ENCODE measurements at regions not wholly inside any gene's neighbourhood (a gene's known extent, or its start where the extent isn't known, plus 50 kb on each side); places are given as distances from the start of the nearest gene placed in this dataset.

DNA sequence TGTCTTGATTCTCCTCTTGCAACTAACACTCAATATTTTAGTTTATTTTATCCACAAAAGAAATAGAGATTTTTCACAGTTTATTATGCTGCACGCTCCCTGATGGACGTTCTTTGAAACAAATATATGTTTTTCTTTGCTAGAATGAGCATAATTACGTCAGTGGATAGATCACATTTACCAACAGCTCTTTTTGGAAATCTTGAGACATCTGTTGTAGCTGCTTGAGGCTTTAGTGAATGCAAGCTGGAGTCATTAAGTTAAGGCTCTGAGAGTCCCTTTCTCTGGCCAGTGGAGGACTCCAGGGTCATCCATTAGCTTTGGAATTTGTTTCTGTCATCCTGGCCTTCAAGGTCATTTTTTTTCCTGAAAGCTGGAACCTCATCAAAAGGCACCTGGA, 405.6 kb upstream of the TMEM132C start:
- H3K27ac Mint-ChIP-seq = no peak overlapping the region
- no peak overlapping the region for H3K4me3 Mint-ChIP-seq
- ATAC-seq (no peak), DNase-seq (no peak)
- CTCF ChIA-PET = no interaction called here
- H3K9me3 Mint-ChIP-seq = peaks cover 7% of the 10 kb centered on the region
- TF ChIP-seq, protein P1, sequence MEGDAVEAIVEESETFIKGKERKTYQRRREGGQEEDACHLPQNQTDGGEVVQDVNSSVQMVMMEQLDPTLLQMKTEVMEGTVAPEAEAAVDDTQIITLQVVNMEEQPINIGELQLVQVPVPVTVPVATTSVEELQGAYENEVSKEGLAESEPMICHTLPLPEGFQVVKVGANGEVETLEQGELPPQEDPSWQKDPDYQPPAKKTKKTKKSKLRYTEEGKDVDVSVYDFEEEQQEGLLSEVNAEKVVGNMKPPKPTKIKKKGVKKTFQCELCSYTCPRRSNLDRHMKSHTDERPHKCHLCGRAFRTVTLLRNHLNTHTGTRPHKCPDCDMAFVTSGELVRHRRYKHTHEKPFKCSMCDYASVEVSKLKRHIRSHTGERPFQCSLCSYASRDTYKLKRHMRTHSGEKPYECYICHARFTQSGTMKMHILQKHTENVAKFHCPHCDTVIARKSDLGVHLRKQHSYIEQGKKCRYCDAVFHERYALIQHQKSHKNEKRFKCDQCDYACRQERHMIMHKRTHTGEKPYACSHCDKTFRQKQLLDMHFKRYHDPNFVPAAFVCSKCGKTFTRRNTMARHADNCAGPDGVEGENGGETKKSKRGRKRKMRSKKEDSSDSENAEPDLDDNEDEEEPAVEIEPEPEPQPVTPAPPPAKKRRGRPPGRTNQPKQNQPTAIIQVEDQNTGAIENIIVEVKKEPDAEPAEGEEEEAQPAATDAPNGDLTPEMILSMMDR (IDR thresholded peaks at IDR 0.05) = no peak
- H3K4me1 Mint-ChIP-seq (ENCODE audit: low read depth) = no peaks in the 10 kb centered on the region
- POLR2A ChIA-PET = no interaction called here
- no peaks in the 10 kb centered on the region for H3K36me3 Mint-ChIP-seq (ENCODE audit: low read depth)
- no peaks in the 10 kb centered on the region for H3K27me3 Mint-ChIP-seq
- intact Hi-C loops (cut with micrococcal nuclease) = no loop called here

DNA sequence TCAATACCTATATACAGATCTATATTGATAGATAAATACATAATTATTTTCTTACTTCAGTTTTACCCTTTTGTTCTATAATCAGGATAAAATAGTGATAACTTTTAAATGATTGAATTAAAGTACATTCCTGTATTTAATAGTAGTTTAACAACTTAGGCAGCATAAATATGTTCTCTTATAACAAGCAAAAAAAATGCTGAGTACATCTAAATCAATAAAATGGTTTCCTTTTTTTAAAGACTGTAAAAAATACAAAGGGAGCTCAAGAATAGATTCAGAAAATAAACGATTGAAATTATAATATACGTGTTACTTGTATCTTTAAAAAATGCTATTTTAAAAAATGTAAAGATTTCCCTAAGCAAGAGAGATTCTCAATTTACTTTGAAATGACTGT, 393.7 kb upstream of the TMEM132C start:
- Mint-ChIP-seq H3K4me3 (no peak overlapping the region), H3K9me3 (peaks cover 16% of the 10 kb centered on the region), H3K27ac (no peak overlapping the region), H3K27me3 (no peaks in the 10 kb centered on the region), H3K36me3 (ENCODE audit: low read depth) (no peaks in the 10 kb centered on the region), H3K4me1 (ENCODE audit: low read depth) (no peaks in the 10 kb centered on the region)
- ChIA-PET POLR2A (no interaction called here), CTCF (no interaction called here)
- no peak for ATAC-seq
- intact Hi-C loops (cut with micrococcal nuclease) = no loop called here
- DNase-seq = no peak
- TF ChIP-seq, protein P1 (IDR thresholded peaks at IDR 0.05) = no peak

DNA sequence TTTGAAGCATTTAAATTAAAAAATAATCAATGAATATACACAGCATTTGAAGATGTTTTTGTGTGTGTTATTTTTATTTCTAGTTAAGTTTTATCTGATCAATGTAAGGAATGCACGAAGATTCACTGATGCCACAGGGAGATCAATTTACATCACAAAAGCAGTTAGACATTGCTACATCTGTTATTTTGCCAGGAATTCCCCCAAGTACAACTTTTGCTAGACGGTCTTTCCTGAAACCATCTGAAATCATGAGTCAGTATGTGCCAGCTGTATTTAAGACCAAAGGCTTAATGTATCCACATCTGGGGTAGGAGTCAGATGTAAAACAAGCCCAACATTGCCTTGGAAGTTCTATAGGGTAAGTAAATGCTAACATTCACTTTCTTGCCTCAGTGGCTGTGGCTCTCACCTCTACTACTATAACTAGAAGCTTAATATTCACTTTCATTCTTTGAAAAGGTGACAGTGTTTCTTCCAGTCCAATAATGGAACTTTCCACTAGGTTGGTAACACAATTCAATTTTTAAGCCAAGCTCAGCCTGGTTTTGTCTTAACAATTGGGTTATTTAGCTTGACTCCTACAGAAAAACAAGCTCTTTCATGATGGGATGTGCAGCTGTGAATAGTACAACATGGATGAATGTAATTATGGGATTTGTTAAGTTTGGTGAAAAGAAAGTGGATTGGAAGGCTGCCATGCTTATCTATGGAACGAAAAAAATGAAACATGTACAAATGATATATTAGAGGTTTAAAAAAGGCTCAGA, 385.4 kb upstream of the TMEM132C start:
- intact Hi-C loops (cut with micrococcal nuclease) = no loop called here
- Mint-ChIP-seq H3K4me1 (ENCODE audit: low read depth) (no peaks in the 10 kb centered on the region), H3K27ac (no peak overlapping the region), H3K27me3 (no peaks in the 10 kb centered on the region), H3K36me3 (ENCODE audit: low read depth) (no peaks in the 10 kb centered on the region), H3K4me3 (no peak overlapping the region), H3K9me3 (peaks cover 14% of the 10 kb centered on the region)
- DNase-seq = no peak
- ATAC-seq = no peak
- POLR2A ChIA-PET = no interaction called here
- CTCF ChIA-PET = no interaction called here
- TF ChIP-seq, protein P1 (IDR thresholded peaks at IDR 0.05) = no peak

DNA sequence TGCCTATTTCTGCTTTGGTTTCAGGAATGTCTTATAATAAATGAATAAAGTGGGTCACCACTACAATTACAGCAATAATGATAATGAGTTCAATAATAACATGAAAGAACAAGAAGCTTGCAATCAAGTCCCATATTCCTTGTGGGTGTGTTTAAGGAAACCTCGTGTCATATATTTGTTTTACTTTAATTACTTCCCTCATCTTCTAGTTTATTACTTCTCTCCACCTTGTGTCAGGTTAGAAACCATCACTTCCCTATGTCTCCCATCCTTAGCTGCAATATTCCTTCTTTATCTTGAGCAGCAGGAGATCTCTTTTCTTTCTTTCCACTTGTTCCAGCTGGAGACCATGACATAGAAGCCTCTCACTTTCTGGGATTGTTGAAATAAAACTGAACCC, 384.0 kb upstream of the TMEM132C start:
- Mint-ChIP-seq H3K36me3 (ENCODE audit: low read depth) (no peaks in the 10 kb centered on the region), H3K27me3 (no peaks in the 10 kb centered on the region), H3K4me3 (no peak overlapping the region), H3K27ac (no peak overlapping the region), H3K9me3 (peaks cover 5% of the 10 kb centered on the region), H3K4me1 (ENCODE audit: low read depth) (no peaks in the 10 kb centered on the region)
- intact Hi-C loops (cut with micrococcal nuclease) = no loop called here
- ChIA-PET POLR2A (no interaction called here), CTCF (no interaction called here)
- DNase-seq (no peak), ATAC-seq (no peak)
- TF ChIP-seq, protein P1 (IDR thresholded peaks at IDR 0.05) = no peak

DNA sequence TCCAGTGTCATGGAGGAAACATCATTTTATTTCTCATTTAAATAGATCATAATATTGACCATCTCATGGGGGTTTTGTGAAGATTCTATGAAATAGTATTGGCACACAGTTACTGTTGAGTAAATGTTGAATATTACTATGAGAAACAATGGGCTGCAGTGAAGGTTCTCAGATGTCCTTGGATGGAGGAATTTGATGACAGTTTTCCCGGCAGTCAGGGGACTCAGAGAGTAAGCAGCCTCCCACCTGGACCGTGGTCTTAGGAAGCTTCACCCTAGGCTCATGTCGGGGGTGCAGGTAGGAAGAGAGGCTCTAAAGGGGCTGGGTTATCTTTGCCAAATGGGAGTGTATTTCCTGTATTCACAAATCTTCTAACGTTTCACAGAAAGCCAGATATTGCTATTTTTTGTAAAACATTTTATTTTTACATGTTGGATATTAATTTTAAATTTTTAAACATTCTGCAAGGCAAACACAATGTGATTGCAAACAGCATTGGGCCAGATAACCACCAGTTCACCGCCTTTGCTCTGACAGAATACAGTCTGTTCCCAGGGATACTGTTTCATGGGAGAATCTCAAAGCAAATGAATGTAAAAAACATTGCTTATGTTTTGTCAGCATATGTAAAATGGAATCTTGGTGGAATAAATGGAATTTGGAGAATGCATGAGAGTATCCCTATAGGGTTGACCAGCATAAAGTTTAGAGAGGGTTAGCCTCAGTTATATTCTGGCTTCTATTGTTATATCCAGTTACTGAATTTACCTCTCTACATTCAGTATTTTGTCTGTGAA, 380.8 kb upstream of the TMEM132C start:
- DNase-seq (no peak), ATAC-seq (no peak)
- peaks cover 5% of the 10 kb centered on the region for H3K9me3 Mint-ChIP-seq
- H3K4me1 Mint-ChIP-seq (ENCODE audit: low read depth) = no peaks in the 10 kb centered on the region
- no peaks in the 10 kb centered on the region for H3K27me3 Mint-ChIP-seq
- TF ChIP-seq, protein P1 (IDR thresholded peaks at IDR 0.05) = no peak
- intact Hi-C loops (cut with micrococcal nuclease) = no loop called here
- no peaks in the 10 kb centered on the region for H3K36me3 Mint-ChIP-seq (ENCODE audit: low read depth)
- ChIA-PET CTCF (no interaction called here), POLR2A (no interaction called here)
- no peak overlapping the region for H3K27ac Mint-ChIP-seq
- no peak overlapping the region for H3K4me3 Mint-ChIP-seq
